G401 (cell line): ENCODE measurements at regions not wholly inside any gene's neighbourhood (a gene's known extent, or its start where the extent isn't known, plus 50 kb on each side); places are given as distances from the start of the nearest gene placed in this dataset.
"Not testable (repeated sequence)": the region's sequence is repeated elsewhere in the genome, so short reads cannot be mapped to it uniquely, and the experiment has no call there.

ENCODE experiments used
- DNase-seq: peaks from one replicate; pipeline ENCODE4 v3.0.0-alpha.2; 2015; ENCODE audit warnings: low spot score
- in situ Hi-C: cut with HindIII; loops from 2 replicates; pipeline ENCODE4 v1.10.0; 2016; ENCODE audit warnings: low sequenced_read_pairs, mixed read lengths

DNA sequence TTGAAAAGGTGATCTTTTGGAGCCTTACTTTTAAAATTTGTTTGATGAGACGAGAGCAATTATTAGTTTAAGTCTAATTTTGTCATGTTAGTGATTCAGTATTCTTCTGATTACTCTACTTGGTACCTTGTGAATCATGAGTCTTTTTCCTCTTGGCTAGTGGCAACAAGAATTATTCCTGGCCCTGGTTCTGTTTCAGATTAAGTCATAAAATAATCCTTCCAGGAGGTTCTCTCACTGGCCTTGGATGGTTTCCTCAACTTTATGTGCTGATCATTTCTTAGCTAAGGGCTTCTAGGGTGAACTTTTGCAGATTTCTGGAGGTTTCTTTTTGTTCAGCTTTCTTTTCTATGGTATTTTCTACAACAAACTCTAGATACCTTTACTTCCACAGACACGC, 741.8 kb upstream of the LUZP2 start:
- DNase-seq, result no peak
- in situ Hi-C loops, result no loop called here

DNA sequence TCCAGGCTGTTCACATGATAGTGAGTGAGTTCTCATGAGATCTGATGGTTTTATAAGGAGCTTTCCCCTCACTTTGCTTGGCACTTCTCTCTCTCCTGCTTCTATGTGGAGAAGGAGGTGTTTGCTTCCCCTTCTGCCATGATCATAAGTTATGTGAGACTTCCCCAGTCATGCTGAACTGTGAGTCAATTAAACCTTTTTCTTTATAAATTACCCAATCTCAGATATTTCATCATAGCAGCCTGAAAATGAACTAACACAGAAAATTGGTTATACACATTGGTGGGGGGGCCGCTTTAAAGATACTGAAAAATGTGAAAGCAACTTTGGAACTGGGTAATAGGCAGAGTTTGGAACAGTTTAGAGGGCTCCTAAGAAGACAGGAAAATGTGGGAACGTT, 741.1 kb upstream of the LUZP2 start:
- no peak for DNase-seq
- in situ Hi-C loops, result no loop called here

DNA sequence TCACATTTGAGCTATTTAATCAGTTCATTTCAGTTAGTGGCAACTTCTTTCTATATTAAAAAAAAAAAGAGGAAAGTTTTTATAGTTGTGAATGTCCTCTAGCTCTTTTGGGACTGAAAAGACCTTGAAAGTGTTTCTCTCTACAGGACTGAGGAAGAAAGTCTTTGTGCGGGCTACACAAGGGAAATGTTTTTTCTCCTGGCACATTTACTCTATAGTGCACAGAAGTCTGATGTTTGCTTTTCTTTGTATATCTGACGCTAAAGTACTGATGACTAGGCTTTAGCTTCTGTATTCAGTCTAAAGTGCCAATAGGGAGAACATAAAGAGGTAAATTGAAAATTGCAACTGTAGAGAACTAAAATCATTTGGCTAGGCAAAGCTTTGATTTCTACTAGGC, 737.4 kb upstream of the LUZP2 start:
- no peak for DNase-seq
- in situ Hi-C loops, result no loop called here

DNA sequence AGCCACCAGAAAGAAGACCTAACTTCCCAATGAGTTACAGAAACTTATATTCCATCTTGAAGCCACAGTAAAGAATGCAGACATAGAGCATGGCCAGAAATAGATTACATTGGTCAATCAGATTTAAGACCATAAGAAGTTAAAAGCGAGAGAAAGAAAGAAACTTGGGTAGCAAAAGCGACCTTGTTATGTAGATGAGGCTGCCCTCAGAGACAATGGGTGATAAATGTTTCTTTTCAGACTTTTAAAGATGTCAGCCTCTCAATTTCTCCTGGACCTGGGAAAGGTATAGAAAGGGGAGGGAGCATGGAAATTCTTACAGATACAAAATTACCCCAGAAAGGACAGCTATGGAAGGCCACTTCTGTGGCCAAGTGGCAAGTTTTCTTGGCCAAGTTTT, 732.6 kb upstream of the LUZP2 start:
- no peak for DNase-seq
- in situ Hi-C loops, result no loop called here

DNA sequence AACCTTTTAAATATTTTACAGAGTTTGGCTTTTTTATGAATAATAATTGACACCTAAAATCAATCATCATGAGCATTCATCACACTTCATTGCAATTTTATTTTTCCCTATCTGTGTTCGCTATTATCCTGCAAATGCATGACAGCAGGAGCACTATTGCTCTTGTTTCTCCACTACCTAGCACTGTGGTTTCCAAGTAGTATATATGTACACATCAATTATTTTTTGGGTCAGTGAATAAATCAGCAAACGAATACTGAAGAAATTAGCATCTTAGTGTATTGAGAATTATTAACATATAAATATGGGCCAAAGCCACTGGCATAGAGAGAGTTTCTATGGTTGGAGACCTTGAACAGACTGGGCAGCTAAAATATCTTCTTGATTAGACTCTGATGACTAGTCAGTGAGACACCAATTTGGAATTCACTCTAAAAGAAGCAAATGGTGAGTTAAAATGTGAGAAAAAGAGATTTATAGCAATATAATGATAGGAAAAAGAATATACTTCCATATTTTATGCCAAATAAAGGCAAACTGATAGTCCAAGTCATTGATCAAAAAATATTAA, 731.1 kb upstream of the LUZP2 start:
- DNase-seq, result no peak
- in situ Hi-C loops, result no loop called here

DNA sequence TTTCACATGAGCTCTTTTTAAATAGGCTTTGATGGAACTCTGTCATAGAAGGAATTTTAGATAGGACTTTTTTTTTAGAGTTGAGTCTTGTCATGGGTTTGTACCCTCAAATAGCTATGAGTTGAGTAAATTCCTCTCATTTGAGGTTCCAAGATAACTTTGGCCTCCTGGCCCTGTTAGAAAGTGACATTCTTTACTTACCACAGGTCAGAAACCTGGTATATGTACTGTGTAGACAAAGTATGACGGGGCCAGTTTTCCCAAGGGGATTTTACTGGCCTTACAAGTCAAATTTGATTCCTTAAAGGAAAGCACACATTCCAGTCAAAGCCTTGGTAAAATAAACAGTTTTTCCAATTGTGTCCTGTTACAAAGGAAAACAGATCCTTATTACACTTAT, 729.3 kb upstream of the LUZP2 start:
- no peak for DNase-seq
- in situ Hi-C loops, result no loop called here

DNA sequence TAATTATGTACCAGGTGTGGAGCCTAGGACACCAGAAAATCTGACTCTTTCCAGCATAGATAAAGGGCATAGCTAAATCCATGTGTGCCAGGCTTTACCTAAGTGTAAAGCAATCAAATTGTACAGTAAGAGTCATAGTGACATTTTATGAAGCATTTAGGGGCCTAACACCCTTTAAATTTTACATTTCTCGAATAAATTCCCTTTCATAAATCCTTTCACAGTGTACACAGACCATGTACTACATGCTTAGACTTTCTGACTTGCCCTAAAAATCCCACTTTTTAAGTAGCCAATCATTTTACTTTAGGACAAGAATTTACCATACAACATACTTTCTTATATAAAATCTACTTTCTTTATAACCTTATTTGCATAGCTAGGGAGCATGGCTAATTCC, 727.6 kb upstream of the LUZP2 start:
- DNase-seq, result no peak
- in situ Hi-C loops, result no loop called here

DNA sequence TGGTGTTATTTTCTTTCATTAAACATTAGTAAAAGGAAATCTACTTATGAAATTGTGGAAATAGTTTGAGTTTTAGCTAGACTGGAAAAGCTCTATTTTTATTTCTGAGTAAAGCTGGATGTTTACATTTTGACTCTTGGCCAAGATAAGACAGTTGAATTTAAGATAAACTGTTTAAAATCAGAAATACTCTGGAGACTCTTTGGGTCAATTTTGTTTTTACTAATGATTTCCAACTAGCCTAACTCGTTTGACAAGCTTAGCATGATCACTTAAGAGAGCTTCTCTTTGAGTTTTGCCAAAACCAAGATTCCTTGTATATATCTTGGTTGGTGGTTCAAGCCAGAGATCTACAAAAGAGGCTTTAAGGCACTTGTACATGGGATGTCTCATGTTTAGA, 724.8 kb upstream of the LUZP2 start:
- no peak for DNase-seq
- in situ Hi-C loops, result no loop called here

DNA sequence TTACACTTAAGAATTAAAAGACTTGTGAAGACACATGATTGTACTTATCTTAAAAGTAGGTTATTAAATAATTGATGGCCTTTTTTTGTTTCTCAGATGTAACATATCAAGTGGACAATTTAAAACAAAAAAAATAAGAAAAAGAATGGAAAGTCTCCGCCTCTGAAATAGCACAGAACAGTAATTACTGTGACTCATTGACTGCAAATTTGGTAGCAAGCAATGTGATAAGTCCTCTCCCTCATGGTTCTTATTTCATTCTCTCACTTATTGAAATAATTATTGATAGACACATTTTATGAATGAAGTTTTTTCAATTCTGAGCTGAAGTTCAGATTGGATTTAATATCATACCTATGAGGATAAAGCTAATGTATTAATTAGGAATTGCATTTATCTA, 717.9 kb upstream of the LUZP2 start:
- in situ Hi-C loops, result no loop called here
- no peak for DNase-seq

DNA sequence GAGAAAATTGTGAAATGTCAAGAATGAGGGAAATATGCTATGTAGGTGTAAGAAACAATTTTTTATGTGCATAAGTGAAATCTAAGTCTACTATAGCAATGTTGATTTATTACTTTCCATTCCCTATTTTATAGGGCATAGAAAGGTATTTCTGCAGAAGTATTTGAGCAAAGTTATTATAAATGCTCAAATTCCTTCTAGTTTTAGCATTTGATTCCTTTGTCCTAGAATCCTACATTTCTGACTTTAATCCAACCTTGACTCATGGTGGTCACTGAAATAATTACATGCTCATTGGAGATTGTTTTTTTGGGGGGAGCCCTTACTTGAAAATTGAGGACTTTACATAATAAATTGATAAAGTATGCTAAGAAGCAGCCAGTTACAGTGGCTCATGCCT, 716.6 kb upstream of the LUZP2 start:
- DNase-seq, result no peak
- in situ Hi-C loops, result no loop called here

DNA sequence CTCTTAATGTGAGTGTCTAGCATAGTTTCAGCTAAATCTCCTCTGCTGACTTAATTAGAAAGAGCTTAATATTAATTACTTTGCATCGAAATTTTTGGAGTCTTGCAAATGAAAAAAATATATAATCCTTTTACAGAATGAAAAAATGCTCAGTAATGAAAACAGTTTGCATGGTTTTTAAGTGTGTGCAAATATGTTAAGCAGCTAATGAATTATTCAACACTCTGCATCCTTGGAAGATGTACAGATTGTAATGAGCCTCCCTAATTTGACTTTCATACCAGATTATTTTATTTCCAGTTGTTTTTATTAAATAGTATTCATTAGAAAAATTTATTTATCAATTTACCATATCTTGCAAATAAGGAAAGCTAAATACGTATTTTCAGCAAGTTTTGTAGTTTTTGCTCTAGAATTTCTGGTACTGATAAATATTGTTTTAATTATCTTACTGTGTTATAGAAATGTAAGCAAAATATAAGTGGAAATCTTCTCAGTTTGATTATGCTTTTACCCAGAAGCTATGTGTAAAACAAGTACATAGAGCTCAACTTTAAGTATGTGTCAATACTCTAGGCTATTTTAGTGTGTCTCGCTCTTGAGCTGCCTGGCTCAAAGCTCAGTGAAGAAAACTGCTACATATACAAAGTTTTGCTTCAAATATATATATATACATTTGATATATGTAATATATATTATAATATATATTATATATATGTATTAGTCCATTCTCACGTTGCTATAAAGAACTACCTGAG, 714.9 kb upstream of the LUZP2 start:
- in situ Hi-C loops, result no loop called here
- DNase-seq, result no peak

DNA sequence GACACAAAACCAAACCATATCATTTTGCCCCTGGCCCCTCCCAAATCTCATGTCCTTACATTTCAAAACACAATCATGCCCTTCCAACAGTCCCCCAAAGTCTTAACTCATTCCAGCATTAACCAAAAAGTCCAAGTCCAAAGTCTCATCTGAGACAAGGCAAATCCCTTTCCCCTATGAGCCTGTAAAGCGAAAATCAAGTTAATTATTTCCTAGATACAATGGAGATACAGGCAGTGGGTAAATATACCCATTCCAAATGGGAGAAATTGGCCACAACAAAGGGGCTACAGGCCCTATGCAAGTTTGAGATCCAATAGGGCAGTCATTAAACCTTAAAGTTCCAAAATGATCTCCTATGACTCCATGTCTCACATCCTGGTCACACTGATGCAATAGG, 709.9 kb upstream of the LUZP2 start:
- DNase-seq, result not testable (repeated sequence)

DNA sequence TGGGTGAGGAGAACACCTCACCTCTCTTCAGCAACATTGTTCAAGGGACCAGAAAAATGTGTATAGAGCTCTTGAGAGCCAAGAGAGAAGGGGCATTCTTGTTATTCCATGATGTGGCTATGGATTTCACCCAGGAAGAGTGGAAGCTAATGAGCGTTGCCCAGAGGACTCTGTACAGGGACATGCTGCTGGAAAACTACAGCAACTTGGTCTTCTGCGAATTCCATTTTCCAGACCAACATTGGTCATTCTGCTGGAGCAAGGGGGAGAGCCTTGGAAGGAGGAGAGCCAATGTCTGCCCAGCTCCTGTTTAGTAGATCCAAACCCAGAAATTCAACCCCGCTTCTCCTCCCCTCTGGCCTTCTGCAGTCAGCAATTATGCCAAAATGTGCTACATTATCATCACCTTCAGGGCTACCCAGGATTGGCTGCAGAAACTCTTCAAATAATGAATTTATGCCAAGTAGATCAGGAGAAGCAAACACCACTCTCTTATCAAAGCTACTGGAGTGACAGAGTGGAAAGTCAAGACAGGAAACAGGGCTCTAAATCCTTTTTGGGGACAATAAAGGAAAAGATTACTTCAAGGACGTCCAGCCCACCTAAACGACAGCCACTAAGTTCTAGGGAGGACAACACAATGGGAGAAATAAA, 707.5 kb upstream of the LUZP2 start:
- no peak for DNase-seq
- in situ Hi-C loops, result no loop called here

More for the DNA sequence above, 709.9 kb upstream of the LUZP2 start:
- in situ Hi-C loops, result not testable (repeated sequence)

DNA sequence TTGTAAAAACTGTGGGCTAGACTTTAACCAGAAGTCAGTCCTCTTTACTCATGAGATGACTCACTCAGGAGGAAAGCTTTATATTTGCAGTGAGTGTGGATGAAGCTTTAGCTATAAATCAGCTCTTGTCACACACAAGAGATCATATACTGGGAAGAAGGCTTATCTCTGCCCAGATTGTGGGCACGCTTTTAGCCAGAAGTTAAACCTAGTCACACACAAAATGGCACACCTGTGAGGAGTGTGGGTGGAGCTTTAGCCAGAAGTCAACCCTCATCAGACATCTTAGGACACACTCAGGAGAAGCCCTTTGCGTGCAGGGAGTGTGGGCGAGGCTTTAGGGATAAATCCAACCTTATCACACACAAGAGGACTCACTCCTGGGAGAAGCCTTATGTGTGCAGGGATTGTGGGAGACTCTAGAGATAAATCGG, 706.9 kb upstream of the LUZP2 start:
- DNase-seq, result no peak
- in situ Hi-C loops, result no loop called here

DNA sequence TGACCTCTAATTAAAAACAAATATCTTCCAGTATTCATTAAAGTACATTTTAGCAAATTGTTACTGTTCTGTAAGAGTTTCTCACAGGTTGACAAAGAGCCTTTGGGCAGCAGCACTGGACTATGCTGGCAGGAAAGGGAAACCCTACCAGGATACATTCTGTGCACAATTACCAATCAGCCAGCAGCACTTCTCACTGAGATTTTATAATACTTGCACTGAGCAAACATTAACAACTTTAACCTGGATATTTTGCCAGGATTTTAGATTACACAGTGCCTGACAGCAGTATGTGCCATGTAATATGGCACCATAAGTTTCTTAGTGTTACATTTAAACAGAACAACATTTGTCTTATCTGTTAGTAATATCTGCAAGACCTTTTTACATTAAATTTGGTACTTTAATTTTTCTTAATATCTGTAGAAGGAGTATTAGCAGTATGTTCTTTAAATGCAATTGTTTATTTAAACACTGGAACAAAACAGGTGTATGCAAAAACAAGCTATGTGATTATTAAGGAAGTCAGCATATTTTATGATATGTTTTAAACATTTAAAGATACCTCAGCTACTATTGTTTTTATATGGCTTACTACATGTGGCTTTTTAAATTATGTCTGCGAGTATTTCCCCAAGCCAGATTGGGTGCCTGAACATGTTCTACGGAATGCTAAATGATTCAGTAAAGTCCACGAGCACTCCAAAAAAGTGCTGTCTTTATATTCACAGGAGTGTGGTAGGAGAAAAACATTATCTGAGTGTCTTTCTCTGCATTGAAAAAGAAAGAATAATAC, 699.0 kb upstream of the LUZP2 start:
- in situ Hi-C loops, result no loop called here
- DNase-seq, result peak; percentile 9

DNA sequence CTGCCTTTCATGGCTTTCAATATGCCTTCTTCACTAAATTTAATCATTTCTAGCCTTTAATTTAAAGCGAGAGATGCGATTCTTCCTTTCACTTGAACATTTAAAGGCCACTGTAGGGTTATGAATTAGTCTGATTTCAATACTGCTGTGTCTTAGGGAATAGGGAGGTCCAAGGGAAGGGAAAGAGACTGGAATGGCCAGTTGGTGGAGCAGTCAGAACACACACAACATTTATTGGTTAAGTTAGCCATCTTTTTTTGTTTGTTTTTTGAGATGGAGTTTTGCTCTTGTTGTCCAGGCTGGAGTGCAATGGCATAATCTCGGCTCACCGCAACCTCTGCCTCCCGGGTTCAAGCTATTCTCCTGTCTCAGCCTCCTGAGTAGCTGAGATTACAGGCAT, 662.5 kb upstream of the LUZP2 start:
- in situ Hi-C loops, DNase-seq: not testable (repeated sequence)

DNA sequence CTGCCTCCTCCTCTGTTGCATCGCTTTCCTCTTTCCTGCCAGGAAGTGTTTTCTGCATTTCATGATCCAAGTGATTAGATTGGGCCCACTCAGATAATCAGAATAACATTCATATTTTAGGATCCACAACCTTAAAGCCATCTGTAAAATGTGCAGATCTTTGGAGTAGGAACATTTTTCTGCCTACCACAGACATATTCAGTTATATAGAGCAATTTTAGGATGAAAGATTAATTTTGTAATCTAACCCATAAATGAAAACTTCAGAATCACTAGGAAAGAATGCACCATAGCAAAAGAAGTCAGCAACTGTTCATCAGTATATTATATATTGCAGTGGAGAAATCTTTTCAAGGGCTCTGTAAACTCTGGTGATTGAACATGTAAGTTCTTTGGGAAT, 659.9 kb upstream of the LUZP2 start:
- DNase-seq, result no peak
- in situ Hi-C loops, result no loop called here

DNA sequence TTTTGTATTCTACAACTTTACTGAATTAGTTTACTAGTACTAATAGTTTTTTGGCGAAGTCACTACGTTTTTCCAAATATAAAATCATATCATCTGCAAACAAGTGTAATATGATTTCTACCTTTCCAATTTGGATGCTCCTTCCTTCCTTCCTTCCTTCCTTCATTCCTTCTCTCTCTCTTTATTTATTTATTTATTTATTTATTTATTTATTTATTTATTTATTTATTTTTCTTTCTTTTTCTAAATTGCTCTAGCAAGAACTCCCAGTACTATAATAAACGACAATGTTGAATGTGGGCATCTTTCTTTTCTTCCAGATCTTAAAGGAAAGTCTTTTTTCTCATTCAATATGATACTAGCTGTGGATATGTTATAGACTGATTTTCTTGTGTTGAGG, 656.0 kb upstream of the LUZP2 start:
- in situ Hi-C loops, result no loop called here
- no peak for DNase-seq

DNA sequence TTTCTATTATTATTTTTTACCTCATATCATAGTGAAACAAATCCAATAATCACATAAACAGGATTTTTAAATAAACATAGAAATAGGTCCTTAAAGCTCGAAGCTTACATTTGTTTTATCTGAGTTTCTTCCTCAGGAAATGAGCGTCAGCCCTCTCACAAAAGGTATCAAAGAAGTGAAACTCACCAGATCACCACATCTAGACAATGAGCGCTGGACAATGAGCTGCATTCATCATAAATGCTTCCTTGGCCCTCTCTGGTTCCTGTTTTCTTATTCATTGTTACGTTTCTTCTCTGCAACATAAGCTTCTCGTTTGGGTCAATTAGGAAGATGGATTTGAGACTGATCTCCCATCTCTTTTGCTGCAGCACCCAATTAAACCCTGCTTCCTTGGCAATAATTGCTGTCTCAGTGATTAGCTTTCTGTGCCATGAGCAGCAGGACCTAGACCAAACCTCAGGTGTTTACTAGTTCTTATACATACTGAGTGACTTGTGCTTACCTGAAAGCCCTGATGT, 649.9 kb upstream of the LUZP2 start:
- in situ Hi-C loops, result no loop called here
- no peak for DNase-seq

DNA sequence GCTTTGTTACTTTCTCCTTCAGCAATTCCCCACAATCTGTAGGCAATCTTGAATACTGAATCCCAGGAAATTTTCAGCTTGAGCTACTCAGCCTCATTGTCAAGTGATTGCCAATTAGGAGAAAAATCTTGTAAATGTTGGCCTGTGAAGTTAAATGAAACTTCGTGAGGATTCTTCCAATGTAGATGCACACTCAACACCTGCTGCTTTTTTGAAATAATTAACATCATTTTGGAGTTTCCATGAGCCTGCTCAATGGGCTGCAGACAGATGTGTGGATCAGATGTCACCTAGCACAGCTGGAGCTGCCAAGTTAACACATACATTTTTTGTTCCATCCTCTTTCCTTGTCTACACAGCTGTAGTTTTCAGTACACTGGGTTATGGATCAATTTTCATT, 645.6 kb upstream of the LUZP2 start:
- in situ Hi-C loops, result no loop called here
- no peak for DNase-seq
